HUES6 (cell line): ENCODE measurements at regions not wholly inside any gene's neighbourhood (a gene's known extent, or its start where the extent isn't known, plus 50 kb on each side); places are given as distances from the start of the nearest gene placed in this dataset.

Experiments
- H3K27ac ChIP-seq: 2 replicates; pipeline ENCODE4 v1.7.0; 2013; ENCODE audit warnings: low read depth, mild to moderate bottlenecking, low read length, inconsistent platforms
- H3K27me3 ChIP-seq: 2 replicates; pipeline ENCODE4 v1.6.1; 2013; ENCODE audit warnings: low read length; ENCODE audit not compliant: control insufficient read depth, insufficient read depth
- H3K36me3 ChIP-seq: 2 replicates; pipeline ENCODE4 v1.6.1; 2013; ENCODE audit warnings: low read length; ENCODE audit not compliant: control insufficient read depth, insufficient read depth
- H3K4me1 ChIP-seq: 2 replicates; pipeline ENCODE4 v1.6.1; 2013; ENCODE audit warnings: low read length; ENCODE audit not compliant: control insufficient read depth, insufficient read depth
- H3K4me3 ChIP-seq: 2 replicates; pipeline ENCODE4 v1.5.1; 2013; ENCODE audit warnings: low read depth, low read length
- H3K9ac ChIP-seq: one replicate; pipeline ENCODE4 v1.6.1; 2013; ENCODE audit warnings: mild to moderate bottlenecking, low read length
- H3K9me3 ChIP-seq: 2 replicates; pipeline ENCODE4 v1.6.1; 2013; ENCODE audit warnings: low read depth, low read length; ENCODE audit not compliant: control insufficient read depth, insufficient read depth

GRCh38 chr5:155459889-155460500 lies 446.4 kb downstream of the KIF4B start:
- Histone ChIP-seq H3K36me3 (no peaks in the 10 kb centered on the region), H3K27me3 (no peaks in the 10 kb centered on the region), H3K9ac (no peak overlapping the region), H3K4me1 (no peaks in the 10 kb centered on the region), H3K4me3 (no peak overlapping the region), H3K9me3 (no peaks in the 10 kb centered on the region), H3K27ac (no peak overlapping the region)

- H3K4me1 ChIP-seq, result no peaks in the 10 kb centered on the region
- no peak overlapping the region for H3K27ac ChIP-seq
- H3K9me3 ChIP-seq, result no peaks in the 10 kb centered on the region
- no peaks in the 10 kb centered on the region for H3K27me3 ChIP-seq
- no peaks in the 10 kb centered on the region for H3K36me3 ChIP-seq
- H3K4me3 ChIP-seq, result no peak overlapping the region
- no peak overlapping the region for H3K9ac ChIP-seq
Observed at GRCh38 chr5:155460501-155460931, 447.0 kb downstream of the KIF4B start.

GRCh38 chr5:155461304-155461703 lies 447.7 kb downstream of the KIF4B start:
- no peaks in the 10 kb centered on the region for H3K9me3 ChIP-seq
- H3K27ac ChIP-seq, result no peak overlapping the region
- no peaks in the 10 kb centered on the region for H3K4me1 ChIP-seq
- H3K36me3 ChIP-seq, result no peaks in the 10 kb centered on the region
- H3K4me3 ChIP-seq, result no peak overlapping the region
- no peaks in the 10 kb centered on the region for H3K27me3 ChIP-seq
- no peak overlapping the region for H3K9ac ChIP-seq

DNA sequence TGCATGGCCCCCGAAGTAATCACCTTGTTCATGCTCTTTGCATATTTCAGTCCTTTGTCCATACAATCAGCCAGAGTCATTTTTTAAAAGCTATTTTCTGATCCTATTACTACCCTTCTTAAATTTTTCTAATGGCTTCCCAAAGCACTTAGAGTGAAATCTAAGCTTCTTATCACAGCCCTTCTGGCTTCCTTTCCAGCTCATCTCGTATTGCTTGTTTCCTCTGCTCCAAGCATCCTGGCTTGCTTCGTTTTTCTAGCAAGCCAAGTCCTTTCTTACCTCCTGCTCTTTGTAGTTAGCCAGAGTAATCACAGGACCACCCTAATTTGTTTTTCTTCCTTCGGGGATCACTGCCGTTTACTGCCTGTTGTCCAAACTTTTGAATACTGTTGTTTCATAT lies 453.3 kb downstream of the KIF4B start:
- Histone ChIP-seq H3K9me3 (no peaks in the 10 kb centered on the region), H3K27ac (no peak overlapping the region), H3K36me3 (no peaks in the 10 kb centered on the region), H3K4me3 (no peak overlapping the region), H3K9ac (no peak overlapping the region), H3K4me1 (no peaks in the 10 kb centered on the region), H3K27me3 (no peaks in the 10 kb centered on the region)

- no peaks in the 10 kb centered on the region for H3K36me3 ChIP-seq
Observed at GRCh38 chr5:155471027-155471426, 457.5 kb downstream of the KIF4B start.

DNA sequence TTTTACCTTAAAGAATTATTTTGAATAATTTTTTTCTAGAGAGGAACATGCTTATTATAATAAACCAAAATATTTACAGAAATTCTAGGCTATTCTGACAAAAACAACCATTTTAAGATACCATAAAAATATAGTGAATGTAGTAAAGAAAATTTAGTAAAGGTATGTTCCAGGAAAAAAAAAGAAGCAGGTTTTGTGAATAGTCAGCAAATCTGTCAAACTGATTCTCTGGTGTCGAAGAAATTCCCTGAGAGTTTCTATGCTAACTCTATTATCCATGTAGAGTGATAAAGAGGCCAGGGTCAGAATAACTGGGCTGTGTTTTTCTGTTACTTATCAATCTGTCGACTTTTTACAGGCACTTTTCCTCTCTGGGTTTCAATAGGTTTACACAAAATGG lies 459.2 kb downstream of the KIF4B start:
- Histone ChIP-seq H3K4me3 (no peak overlapping the region), H3K9me3 (no peaks in the 10 kb centered on the region), H3K27me3 (no peaks in the 10 kb centered on the region), H3K36me3 (no peaks in the 10 kb centered on the region), H3K4me1 (peaks cover 9% of the 10 kb centered on the region), H3K27ac (no peak overlapping the region), H3K9ac (no peak overlapping the region)

More at GRCh38 chr5:155471027-155471426, 457.5 kb downstream of the KIF4B start:
- Histone ChIP-seq H3K4me1 (peaks cover 9% of the 10 kb centered on the region), H3K27me3 (no peaks in the 10 kb centered on the region), H3K9ac (no peak overlapping the region), H3K4me3 (no peak overlapping the region), H3K9me3 (no peaks in the 10 kb centered on the region), H3K27ac (no peak overlapping the region)

GRCh38 chr5:155475318-155475717 lies 461.8 kb downstream of the KIF4B start:
- Histone ChIP-seq H3K27ac (no peak overlapping the region), H3K27me3 (no peaks in the 10 kb centered on the region), H3K36me3 (no peaks in the 10 kb centered on the region), H3K9ac (no peak overlapping the region), H3K4me1 (peaks cover 9% of the 10 kb centered on the region), H3K4me3 (no peak overlapping the region), H3K9me3 (no peaks in the 10 kb centered on the region)

DNA sequence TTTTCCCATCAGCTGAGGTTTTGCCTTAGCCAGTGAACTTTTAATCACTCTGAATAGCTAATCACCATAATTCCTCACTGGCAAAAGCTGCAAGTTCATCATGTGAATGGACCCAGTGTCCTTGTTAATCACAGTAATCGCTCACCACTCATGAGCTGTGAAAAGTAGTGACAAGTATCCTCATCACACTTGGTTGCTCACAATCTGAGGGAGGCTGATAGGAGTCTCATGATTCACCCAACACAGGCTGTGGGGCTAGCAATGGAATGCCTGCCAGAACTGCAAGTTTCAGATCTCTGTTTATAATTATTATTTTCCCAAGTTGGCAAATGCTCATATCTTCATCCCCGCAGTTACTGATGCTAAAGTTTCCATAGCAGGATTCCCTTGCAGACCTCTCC lies 467.2 kb downstream of the KIF4B start:
- H3K9ac ChIP-seq, result no peak overlapping the region
- no peak overlapping the region for H3K27ac ChIP-seq
- H3K4me3 ChIP-seq, result no peak overlapping the region
- no peaks in the 10 kb centered on the region for H3K36me3 ChIP-seq
- H3K4me1 ChIP-seq, result peaks cover under 1% of the 10 kb centered on the region; the same call in 1 of the 2 replicates
- H3K27me3 ChIP-seq, result no peaks in the 10 kb centered on the region
- H3K9me3 ChIP-seq, result no peaks in the 10 kb centered on the region

DNA sequence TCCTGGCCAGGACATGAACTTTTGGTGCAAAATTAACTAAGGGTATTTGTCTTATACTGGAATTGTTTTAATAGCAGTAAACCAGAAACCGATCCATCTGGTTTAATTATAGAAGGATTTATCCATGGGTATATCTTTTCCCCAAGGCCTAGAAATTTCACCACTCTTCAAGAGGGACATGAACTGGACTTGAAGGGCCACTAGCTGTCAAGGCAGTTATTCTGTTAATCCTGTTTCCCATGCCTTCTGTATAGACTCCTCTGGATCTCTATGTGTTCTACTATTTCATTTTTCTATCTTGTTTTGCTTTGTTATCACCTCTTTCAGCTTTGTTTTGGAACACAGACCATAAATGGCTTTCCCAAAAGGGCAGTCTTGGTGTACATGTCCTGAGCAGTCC lies 467.6 kb downstream of the KIF4B start:
- no peaks in the 10 kb centered on the region for H3K4me1 ChIP-seq
- H3K9ac ChIP-seq, result no peak overlapping the region
- no peaks in the 10 kb centered on the region for H3K27me3 ChIP-seq
- no peaks in the 10 kb centered on the region for H3K36me3 ChIP-seq
- no peak overlapping the region for H3K4me3 ChIP-seq
- H3K27ac ChIP-seq, result no peak overlapping the region
- no peaks in the 10 kb centered on the region for H3K9me3 ChIP-seq

GRCh38 chr5:155482428-155482827 lies 468.9 kb downstream of the KIF4B start:
- Histone ChIP-seq H3K9ac (no peak overlapping the region), H3K9me3 (no peaks in the 10 kb centered on the region), H3K4me3 (no peak overlapping the region), H3K36me3 (no peaks in the 10 kb centered on the region), H3K27ac (no peak overlapping the region), H3K4me1 (no peaks in the 10 kb centered on the region), H3K27me3 (no peaks in the 10 kb centered on the region)

- Histone ChIP-seq H3K9me3 (no peaks in the 10 kb centered on the region), H3K4me1 (no peaks in the 10 kb centered on the region), H3K27ac (no peak overlapping the region)
Observed at GRCh38 chr5:155485386-155485785, 471.8 kb downstream of the KIF4B start.

GRCh38 chr5:155489949-155490348 lies 476.4 kb downstream of the KIF4B start:
- no peaks in the 10 kb centered on the region for H3K27me3 ChIP-seq
- H3K9me3 ChIP-seq, result no peaks in the 10 kb centered on the region
- no peaks in the 10 kb centered on the region for H3K36me3 ChIP-seq
- no peak overlapping the region for H3K9ac ChIP-seq
- peaks cover 3% of the 10 kb centered on the region for H3K4me1 ChIP-seq
- no peak overlapping the region for H3K27ac ChIP-seq
- no peak overlapping the region for H3K4me3 ChIP-seq

More at GRCh38 chr5:155485386-155485785, 471.8 kb downstream of the KIF4B start:
- Histone ChIP-seq H3K27me3 (no peaks in the 10 kb centered on the region), H3K4me3 (no peak overlapping the region), H3K36me3 (no peaks in the 10 kb centered on the region), H3K9ac (no peak overlapping the region)
